ENCODE measurements at regions not wholly inside any gene's neighbourhood (a gene's known extent, or its start where the extent isn't known, plus 50 kb on each side); places are given as distances from the start of the nearest gene placed in this dataset.

GRCh38 chr4:18568600-18568999, 547.0 kb upstream of the LCORL start:
- TF ChIP-seq, protein P1, sequence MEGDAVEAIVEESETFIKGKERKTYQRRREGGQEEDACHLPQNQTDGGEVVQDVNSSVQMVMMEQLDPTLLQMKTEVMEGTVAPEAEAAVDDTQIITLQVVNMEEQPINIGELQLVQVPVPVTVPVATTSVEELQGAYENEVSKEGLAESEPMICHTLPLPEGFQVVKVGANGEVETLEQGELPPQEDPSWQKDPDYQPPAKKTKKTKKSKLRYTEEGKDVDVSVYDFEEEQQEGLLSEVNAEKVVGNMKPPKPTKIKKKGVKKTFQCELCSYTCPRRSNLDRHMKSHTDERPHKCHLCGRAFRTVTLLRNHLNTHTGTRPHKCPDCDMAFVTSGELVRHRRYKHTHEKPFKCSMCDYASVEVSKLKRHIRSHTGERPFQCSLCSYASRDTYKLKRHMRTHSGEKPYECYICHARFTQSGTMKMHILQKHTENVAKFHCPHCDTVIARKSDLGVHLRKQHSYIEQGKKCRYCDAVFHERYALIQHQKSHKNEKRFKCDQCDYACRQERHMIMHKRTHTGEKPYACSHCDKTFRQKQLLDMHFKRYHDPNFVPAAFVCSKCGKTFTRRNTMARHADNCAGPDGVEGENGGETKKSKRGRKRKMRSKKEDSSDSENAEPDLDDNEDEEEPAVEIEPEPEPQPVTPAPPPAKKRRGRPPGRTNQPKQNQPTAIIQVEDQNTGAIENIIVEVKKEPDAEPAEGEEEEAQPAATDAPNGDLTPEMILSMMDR (conservative IDR thresholded peaks at IDR 0.05) = no peak
- TF ChIP-seq EZH2 (IDR thresholded peaks at IDR 0.05; ENCODE audit: low read depth) = no peak

Data from PC-9 (cell line).